Right atrium auricular region (tissue), 2 donors: ENCODE measurements at regions not wholly inside any gene's neighbourhood (a gene's known extent, or its start where the extent isn't known, plus 50 kb on each side); places are given as distances from the start of the nearest gene placed in this dataset.

Experiments used
- DNase-seq: peaks from one replicate; pipeline ENCODE4 v3.0.0-alpha.2; 2019; ENCODE audit warnings: low spot score
- H3K27ac ChIP-seq, 2 donors: fragments of 200-600 bp; sonication (generic); 1 replicate in 1 of 2; 2 replicates in 1 of 2; pipeline ENCODE4 v1.5.1; 2016 to 2019
- H3K27me3 ChIP-seq, 2 donors: fragments of 200-600 bp; sonication (generic); one replicate each; pipeline versions ENCODE4 v1.5.1 to v1.6.0; 2017 to 2019
- H3K36me3 ChIP-seq: fragments of 200-600 bp; sonication (generic); one replicate; pipeline ENCODE4 v1.5.1; 2016
- H3K4me1 ChIP-seq, 2 donors: fragments of 200-600 bp; sonication (generic); one replicate each; pipeline versions ENCODE4 v1.5.1 to v1.6.0; 2017 to 2019
- H3K4me3 ChIP-seq, 2 donors: fragments of 200-600 bp; sonication (generic); 1 replicate in 1 of 2; 2 replicates in 1 of 2; pipeline ENCODE4 v1.5.1; 2017 to 2019; ENCODE audit warnings: mild to moderate bottlenecking in 1 of 2, moderate library complexity in 1 of 2
- H3K9me3 ChIP-seq, 2 donors: fragments of 200-600 bp; sonication (generic); one replicate each; pipeline ENCODE4 v1.5.1; 2019
- CTCF ChIP-seq, 2 donors: fragments of 200-600 bp; sonication (generic); IDR thresholded peaks; one replicate each; pipeline ENCODE4 v1.5.1; 2019; ENCODE audit warnings: antibody characterized with exemption in 2 of 2

DNA sequence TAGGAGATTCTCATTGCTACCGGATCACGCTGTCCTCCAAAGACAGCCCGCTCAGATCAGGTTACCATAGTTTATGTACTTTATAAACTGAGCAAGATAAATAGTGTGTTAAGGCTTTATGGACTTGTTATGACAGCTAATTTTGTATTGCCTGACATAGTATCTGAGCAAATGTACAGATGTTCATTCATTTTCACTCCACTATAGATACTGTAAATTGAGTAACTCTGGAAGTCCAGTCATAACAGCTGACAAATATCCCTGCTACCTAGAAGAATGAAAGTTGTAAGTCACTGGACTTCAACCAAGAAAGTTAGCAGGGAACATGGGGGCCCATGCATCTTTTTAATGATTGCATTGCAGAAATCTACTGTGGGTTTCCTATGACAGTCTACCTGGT, 292.4 kb upstream of the ADAMTS16 start:
- Histone ChIP-seq H3K4me1 (no peaks in the 10 kb centered on the region), H3K9me3 (peaks cover 0 to 4% of the 10 kb centered on the region in 2 donors), H3K27me3 (no peaks in the 10 kb centered on the region), H3K4me3 (no peak overlapping the region), H3K27ac (no peak overlapping the region), H3K36me3 (no peaks in the 10 kb centered on the region)
- TF ChIP-seq CTCF (IDR thresholded peaks at IDR 0.05) = no peak
- DNase-seq = no peak

DNA sequence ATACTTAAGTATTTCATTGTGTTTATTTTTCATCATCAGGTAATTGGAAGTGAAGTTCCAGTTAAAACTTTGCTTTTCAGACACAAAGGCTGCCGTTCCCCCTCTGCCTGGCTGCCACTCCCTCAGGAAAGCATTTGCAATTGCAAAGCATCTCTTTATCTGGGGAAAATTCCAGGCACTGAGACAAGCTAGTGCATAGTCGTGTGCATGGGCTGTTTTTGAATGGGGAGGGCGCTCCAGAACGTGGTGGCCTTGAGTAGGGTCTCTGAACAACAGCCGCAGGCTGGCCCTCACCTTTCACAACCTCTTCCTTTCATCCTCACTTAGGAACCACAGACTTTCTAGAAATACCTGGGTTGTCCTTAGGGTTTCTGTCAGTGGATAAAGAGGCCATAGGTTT, 285.1 kb upstream of the ADAMTS16 start:
- peaks cover 0 to 4% of the 10 kb centered on the region in 2 donors for H3K9me3 ChIP-seq
- no peak overlapping the region for H3K4me3 ChIP-seq
- no peak for TF ChIP-seq CTCF (IDR thresholded peaks at IDR 0.05)
- no peaks in the 10 kb centered on the region for H3K27me3 ChIP-seq
- H3K36me3 ChIP-seq = no peaks in the 10 kb centered on the region
- no peaks in the 10 kb centered on the region for H3K4me1 ChIP-seq
- DNase-seq = no peak
- H3K27ac ChIP-seq = no peak overlapping the region

GRCh38 chr5:4855880-4856279, 284.2 kb upstream of the ADAMTS16 start:
- Histone ChIP-seq H3K27me3 (no peaks in the 10 kb centered on the region), H3K9me3 (peaks cover 0 to 3% of the 10 kb centered on the region in 2 donors), H3K4me3 (no peak overlapping the region), H3K27ac (no peak overlapping the region), H3K36me3 (no peaks in the 10 kb centered on the region), H3K4me1 (no peaks in the 10 kb centered on the region)
- no peak for DNase-seq
- no peak for TF ChIP-seq CTCF (IDR thresholded peaks at IDR 0.05)

DNA sequence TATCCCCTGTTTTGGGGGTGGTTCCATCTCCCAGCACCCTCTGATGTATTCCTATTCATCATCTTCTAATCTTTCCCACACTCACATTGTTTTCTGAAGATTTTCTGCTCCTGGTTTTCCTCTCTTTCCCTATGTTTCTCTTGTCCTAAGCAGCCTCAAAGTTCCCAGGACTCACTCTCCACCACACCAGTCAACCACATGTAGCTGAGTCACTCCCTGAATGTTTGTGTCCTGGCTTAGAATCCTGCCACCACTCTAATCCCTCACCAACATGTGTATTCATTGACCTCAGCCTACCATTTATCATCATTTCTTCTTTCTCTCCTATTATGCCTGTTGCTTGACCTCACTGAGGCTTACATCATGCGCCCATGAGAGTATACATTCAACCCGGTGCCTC, 282.4 kb upstream of the ADAMTS16 start:
- H3K4me1 ChIP-seq = no peaks in the 10 kb centered on the region
- DNase-seq = no peak
- H3K36me3 ChIP-seq = no peaks in the 10 kb centered on the region
- TF ChIP-seq CTCF (IDR thresholded peaks at IDR 0.05) = no peak
- no peak overlapping the region for H3K4me3 ChIP-seq
- H3K27me3 ChIP-seq = no peaks in the 10 kb centered on the region
- no peak overlapping the region for H3K27ac ChIP-seq
- no peaks in the 10 kb centered on the region for H3K9me3 ChIP-seq

- H3K9me3 ChIP-seq = no peaks in the 10 kb centered on the region
Observed at GRCh38 chr5:4859500-4860235, 280.5 kb upstream of the ADAMTS16 start.

More at GRCh38 chr5:4859500-4860235, 280.5 kb upstream of the ADAMTS16 start:
- Histone ChIP-seq H3K4me3 (no peak overlapping the region), H3K36me3 (no peaks in the 10 kb centered on the region), H3K27ac (no peak overlapping the region), H3K27me3 (no peaks in the 10 kb centered on the region), H3K4me1 (no peaks in the 10 kb centered on the region)
- TF ChIP-seq CTCF (IDR thresholded peaks at IDR 0.05) = no peak
- DNase-seq = no peak
